ENCODE measurements at regions not wholly inside any gene's neighbourhood (a gene's known extent, or its start where the extent isn't known, plus 50 kb on each side); places are given as distances from the start of the nearest gene placed in this dataset.

GRCh38 chr15:77786956-77787355 lies 154.2 kb upstream of the LINGO1 start:
- no peak for DNase-seq (ENCODE audit: low spot score)

DNA sequence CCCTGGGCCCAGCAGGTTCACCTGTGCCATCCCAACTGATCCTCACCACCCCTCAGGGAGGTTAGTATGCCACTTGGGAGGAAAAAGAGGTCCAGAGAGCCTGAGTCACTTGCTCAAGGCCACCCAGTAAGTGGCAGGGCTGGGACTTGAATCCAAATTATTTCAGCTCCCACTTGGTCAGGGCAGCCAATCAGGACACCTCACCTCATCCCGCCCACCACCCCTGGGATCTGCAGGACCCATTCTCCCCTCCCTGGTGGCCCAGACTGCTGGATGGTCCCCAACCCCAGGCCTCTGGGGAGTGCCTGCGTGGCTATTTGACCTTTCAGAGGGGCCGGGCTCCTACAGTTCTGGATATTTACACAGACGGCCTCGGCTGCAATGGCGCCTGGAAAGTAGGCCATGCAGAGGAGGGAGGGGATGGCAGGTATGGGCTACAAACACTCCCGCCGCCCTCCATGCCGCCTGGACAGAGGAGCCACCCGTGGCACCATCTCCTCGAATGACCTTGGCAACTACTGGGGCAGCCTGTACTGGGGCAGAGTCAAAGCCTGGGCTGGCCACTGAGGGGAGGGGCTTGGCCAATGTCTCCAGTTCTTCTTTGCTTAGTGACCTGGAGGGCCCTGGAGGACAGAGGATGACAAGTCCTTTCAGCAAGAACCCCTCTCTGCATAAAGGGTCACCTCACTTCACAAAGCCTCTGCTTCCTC lies 153.6 kb upstream of the LINGO1 start:
- DNase-seq (ENCODE audit: low spot score) = no peak

DNA sequence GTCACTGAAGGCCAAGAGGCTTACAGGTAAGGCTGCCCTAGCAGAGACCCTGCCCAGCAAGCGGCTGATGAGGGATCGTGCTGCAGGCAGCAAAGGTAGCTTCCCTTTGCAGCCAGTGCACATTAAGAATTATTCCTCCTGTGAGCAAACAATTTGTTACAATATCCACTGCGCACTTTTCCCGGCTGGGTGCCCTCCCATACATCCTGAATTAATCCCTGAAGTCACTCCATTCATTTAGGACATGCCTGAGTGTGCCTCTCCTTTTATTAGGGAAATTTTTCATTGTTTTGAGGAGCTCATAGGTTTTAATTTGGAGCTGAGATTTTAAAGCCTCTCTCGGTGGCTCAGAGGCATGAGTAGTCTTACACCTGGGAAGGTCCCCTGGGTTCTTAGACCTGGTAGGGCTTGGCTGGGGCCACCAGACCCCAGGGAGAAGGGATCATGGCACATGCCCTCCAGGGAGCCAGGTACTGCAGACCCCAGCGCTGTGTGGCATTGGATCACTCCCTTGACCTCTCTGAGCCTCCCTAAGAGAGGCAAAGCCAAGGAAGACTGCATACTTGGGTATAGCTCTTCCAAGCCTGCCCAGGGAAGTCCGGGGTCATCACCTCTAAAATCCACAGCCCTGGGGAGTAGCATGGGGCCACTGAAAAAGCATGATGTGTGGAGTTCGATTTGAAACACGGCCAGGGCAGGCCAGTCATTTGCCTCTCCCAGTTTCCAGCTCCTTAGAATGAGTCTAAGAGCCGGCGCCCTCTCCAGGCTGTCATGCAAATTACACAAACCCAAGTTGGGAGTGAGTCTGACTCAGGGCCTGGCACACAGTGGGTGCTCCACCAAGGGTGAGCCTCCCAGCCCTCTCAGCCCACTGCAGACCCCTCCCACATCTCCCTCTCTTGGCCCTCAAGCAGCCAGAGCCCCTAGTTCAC lies 151.9 kb upstream of the LINGO1 start:
- no peak for DNase-seq (ENCODE audit: low spot score)

- no peak for DNase-seq (ENCODE audit: low spot score)
Measured at GRCh38 chr15:77783636-77784035, 150.9 kb upstream of the LINGO1 start.

DNA sequence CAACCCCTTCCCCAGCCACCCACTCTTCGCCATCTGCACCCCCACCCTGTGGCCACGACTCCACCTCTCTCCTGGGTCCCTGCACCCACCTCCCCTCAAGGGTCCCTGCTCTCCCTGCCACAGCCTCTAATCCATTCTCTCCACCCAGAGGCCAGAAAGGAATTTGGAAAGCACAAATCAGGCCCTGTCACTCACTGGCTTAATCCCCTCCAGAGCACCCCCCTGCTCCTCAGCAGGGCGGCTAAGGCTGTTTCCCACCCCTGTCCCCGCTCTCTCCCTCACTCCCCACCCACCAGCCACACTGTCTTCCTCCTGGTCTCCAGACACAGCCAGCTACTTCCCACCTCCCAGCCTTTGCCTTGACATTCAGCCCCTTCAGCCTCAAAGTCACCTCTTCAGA lies 150.0 kb upstream of the LINGO1 start:
- DNase-seq (ENCODE audit: low spot score) = no peak

DNA sequence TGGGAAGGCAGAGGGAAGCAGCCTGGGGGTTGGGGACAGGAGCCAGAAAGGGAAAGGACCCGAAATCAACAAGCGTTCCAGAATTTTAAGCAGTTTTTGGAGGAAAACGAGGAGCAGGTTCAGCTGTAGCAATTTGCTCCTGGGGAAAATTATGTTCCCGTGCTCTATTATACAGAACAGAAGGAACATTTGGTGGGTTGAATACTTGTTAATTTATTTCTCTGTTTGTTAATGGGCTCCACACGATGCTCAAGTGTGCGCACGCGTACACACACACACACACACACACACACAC lies 149.2 kb upstream of the LINGO1 start:
- DNase-seq (ENCODE audit: low spot score) = no peak

- DNase-seq (ENCODE audit: low spot score) = no peak
Measured at GRCh38 chr15:77781151-77781945, 148.6 kb upstream of the LINGO1 start.

GRCh38 chr15:77778802-77779201 lies 146.1 kb upstream of the LINGO1 start:
- DNase-seq (ENCODE audit: low spot score) = no peak

DNA sequence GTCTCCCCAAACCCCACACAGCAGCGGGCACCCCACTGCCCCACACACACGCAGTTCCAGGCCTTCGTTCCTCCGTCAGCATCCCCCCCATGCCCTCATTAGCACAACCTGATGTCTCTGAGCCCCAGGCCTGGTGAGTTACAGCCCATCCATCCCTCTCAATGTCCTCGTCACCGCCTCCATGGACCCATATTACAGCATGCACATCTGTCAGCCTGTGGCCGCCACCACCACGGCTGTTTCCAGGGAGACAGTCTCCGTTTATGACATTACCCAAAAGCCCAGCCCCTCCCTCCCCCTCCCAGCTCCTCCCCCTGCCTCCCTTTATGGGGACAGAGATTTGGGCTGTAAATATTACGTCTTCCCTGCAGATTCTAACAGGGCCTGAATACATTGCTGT lies 143.1 kb upstream of the LINGO1 start:
- DNase-seq (ENCODE audit: low spot score) = no peak

DNA sequence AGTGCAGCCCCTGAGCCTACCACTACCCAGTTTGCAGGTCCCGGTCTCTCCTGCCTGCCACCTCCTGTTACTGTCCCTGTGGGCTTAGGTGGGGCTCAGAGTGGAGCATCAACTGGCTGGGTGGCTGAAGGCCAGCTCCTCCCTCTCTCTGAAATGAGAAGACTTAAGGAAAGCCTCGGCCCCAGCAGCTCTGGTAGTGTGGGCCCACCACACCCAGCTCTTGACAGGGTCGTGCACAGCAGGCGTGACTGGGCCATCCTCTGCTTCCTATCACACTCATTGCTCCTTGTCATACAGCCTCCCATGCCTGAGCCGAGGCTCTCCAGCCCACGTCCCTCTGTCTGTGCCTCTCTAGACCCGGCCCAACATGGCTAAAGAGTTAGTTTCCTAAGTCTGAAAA lies 142.7 kb upstream of the LINGO1 start:
- no peak for DNase-seq (ENCODE audit: low spot score)

DNA sequence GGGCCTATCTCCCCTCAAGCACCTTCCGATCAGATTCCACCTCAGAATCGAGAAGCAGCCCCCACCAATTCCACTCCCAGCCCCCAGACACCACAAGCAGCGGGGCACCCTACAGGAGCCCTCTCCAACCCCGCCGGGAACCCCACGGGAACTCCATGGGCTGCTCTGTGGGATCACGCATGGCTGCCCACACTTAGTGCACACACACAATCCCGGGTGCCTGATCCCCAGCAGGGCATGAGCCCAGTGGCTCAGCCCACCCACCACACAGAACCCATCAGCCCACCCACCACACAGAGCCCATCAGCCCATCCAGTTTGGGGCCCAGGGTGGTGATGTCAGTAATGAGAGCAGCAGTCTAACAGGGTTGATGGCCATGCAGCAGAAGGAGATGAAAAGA lies 141.6 kb upstream of the LINGO1 start:
- DNase-seq (ENCODE audit: low spot score) = no peak

- DNase-seq (ENCODE audit: low spot score) = no peak
Measured at GRCh38 chr15:77773903-77774302, 141.2 kb upstream of the LINGO1 start.

GRCh38 chr15:77772641-77773402 lies 140.1 kb upstream of the LINGO1 start:
- no peak for DNase-seq (ENCODE audit: low spot score)

DNA sequence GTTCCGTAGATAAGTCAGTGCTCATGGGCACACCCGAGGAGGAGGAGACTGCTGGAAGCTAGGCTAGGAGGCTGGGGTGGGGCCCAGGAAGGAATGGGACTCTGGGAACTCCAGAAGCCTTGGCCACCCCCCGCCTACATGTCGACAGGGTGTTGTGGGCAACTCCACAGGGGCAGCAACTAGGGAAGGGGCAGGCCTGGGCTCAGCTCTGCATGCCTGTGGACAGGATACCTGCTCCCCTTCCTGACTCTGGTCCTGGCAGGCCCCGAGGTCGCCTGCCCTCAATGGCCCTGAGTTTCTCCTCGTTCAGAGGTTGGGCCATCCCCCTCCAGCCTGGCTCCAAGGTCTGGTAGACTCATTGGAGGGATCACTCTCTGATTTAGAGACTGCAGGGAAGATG lies 138.9 kb upstream of the LINGO1 start:
- DNase-seq (ENCODE audit: low spot score) = no peak

DNA sequence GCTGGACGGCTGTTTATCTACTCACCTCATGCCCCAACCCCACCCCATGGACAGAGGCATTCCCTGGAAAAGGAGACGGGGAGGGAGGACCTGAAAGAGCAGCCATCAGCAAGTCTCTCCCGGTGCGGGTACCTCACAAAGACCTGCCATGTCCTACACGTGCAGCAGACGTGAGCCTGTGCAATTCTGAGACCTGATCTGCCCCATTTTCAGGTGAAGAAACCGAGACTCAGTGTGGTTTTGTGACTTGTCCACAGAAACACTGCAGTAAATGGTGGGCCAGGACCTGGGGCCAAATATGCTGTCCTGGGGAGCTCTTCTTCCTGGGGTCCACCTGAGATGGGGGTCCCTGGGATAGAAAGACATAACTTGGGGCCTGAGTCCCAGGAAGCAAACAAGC lies 137.0 kb upstream of the LINGO1 start:
- DNase-seq (ENCODE audit: low spot score) = no peak

DNA sequence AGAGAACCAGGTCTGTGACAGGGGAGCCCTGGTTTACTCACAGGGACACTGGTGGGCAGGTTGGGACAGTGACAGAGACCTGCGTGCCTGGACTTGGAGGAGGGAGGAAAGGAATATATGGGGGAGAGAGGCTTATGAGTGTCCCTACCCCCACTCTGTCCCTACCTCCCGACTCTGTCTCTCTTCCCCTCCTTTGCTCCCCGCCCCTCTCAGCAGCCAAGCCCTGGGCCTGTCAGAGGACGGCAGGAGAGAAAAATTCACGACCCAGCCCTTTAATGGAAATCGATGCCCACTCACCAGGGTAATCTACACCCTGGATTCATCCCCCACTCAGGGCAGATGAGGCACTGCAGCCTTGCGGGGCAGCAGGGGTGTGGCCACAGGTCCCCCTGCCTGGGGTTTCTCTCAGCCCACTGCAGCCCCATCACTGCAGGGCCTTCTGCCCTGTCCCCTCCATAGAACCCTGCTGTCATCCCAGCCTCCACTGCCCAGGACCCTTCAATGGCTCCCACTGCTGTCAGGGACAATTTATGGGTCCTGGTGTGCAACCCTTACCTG lies 135.9 kb upstream of the LINGO1 start:
- no peak for DNase-seq (ENCODE audit: low spot score)

DNA sequence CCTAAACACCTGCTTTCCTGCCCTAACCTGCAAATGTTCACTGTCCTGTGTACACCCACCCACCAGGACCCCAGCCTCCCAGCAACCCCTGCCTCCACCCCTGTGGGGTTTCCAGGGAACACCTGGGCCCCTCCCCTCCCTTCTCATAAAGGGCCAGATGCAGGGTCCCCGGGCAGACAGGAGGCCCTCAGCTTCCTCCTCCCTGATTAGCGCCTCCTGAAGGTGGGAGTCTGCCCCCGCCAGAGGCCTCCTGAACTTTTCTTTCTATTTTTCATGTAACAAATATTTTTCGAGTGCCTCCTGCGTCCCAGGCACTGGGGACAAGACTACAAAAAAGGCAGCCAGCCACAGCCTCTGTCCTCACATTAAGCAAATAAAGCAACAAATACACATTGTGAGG lies 135.4 kb upstream of the LINGO1 start:
- no peak for DNase-seq (ENCODE audit: low spot score)

DNA sequence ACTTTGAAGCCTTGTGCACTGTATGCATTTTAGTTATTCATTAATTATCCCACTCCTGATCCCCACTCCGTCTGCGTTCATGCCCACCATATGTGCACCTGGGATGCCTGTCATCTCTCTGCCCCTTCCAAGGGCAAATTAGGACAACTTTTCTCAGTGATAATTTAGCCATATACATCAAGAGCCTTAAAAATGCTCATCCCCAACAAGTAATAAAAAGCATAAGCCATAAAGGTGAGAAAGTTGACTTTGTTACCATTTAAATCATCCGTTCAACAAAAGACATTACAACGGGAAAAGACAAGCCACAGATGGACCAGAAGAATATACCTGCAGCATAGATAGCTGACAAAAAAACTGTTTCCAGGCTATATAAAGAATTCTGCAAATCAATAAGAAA lies 131.4 kb upstream of the LINGO1 start:
- no peak for DNase-seq (ENCODE audit: low spot score)

DNA sequence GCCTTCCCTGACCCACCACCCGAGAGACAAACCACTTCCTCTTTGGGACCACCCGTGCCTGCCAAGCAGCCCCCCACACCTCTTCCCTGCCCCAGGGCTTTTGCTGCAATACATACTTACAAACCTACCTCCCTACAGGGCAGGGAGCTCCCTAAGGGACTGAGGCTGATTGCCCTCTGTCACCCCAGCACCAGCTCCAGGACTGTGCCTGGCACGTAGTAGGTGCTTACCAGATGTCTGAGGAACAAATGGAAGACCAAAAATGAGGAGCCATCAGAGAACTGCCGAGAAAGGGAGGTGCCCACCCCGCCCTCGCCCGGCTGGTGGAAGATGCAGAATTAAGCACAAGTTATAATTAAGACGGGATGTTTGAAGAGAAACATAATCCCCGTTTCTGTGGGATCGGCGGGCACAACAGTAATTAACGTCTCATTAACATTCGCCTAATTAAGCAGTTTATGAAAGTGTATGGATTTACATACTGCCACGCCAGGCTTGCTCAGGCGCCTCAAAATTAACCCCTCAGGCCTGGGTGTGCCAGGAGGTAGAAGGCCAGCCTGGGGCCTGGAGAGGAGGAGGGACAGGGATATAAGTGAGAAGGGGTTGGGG lies 130.1 kb upstream of the LINGO1 start:
- DNase-seq (ENCODE audit: low spot score) = no peak

- no peak for DNase-seq (ENCODE audit: low spot score)
Measured at GRCh38 chr15:77759896-77760592, 127.3 kb upstream of the LINGO1 start.

DNA sequence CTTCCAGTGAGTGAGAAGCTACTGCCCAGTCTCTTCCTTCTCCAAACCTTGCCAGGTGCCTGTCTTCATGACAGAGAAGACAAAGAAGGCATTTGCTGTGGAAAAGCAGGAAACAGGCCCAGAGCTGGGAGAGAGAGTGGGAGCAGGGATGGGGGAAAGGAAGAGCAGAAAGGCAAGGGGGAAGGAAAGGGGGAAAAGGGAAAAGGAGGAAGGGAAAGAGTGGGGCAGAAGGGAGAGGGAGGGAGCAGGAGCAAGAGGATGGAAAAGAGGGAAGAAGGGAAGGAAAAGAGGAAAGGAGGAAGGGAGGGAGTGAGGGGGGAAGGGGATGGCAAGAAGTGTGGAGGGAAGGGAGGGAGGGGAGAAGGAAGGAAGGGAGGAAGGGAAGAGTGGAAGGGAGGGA lies 121.2 kb upstream of the LINGO1 start:
- no peak for DNase-seq (ENCODE audit: low spot score)

All from ecto neural progenitor cell (in vitro differentiated cells).